ENCODE measurements at regions not wholly inside any gene's neighbourhood (a gene's known extent, or its start where the extent isn't known, plus 50 kb on each side); places are given as distances from the start of the nearest gene placed in this dataset.
A peak's percentile ranks its signal among the peaks of the same experiment; 100 is the strongest.

DNA sequence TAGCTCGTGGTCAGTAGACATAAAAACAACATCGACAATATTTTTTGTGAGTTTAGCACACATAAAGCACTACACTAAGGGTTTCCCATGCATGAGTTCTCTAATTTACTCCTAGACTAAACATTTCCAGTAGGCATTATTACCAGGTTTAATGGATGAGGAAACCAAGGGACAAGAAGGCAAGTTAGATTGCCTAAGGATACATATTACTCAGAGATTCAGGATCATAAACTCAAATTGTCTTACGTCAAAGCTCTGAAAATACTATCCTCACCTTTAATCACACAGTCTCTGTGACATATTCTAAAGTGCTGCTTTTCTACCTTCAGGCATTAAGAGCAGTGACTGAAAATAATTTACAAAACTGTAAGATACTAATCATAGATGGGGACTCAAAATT, 655.3 kb downstream of the SLC16A7 start:
- DNase-seq (ENCODE audit: extremely low read depth, low read depth), result no peak
- H3K4me3 ChIP-seq (replicated peaks; ENCODE audit: low read depth, low read length), result no peak overlapping the region
- TF ChIP-seq, protein P1, sequence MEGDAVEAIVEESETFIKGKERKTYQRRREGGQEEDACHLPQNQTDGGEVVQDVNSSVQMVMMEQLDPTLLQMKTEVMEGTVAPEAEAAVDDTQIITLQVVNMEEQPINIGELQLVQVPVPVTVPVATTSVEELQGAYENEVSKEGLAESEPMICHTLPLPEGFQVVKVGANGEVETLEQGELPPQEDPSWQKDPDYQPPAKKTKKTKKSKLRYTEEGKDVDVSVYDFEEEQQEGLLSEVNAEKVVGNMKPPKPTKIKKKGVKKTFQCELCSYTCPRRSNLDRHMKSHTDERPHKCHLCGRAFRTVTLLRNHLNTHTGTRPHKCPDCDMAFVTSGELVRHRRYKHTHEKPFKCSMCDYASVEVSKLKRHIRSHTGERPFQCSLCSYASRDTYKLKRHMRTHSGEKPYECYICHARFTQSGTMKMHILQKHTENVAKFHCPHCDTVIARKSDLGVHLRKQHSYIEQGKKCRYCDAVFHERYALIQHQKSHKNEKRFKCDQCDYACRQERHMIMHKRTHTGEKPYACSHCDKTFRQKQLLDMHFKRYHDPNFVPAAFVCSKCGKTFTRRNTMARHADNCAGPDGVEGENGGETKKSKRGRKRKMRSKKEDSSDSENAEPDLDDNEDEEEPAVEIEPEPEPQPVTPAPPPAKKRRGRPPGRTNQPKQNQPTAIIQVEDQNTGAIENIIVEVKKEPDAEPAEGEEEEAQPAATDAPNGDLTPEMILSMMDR (IDR thresholded peaks at IDR 0.05; ENCODE audit: low read depth, low read length, missing control alignments), result no peak

DNA sequence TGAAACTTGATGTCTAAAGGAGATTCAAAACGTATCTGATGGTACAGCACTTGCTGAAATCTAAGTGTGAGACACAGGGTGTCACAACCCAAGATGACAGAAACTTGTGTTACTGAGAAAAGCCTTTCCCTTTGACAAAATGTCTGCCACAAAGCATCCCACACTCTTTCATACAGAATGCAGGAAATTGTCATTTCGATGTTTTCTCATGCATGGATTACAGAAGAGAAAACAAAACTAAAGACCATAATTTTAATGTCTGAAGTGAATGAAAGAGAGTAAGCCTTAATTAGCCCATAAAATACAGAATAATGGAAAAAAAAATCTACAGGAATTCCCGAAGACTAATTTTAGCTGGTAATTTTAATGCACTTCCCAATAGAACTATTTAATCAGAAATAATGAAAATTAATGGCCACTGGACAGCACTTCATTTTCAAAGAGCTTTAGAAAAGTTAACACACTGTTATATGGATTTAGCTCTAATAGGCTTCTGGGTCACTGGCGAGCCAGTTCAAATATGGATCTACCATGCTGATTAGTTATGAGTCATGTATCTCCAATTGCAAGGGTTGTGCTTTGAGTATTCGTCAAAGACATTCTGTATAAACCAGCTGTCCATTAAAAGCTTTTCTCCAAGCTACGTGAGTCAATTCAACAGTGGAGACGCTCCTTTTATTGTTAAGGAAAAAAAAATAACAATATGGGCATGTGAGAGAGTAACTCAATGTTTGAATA, 656.7 kb downstream of the SLC16A7 start:
- TF ChIP-seq, protein P1 (IDR thresholded peaks at IDR 0.05; ENCODE audit: low read depth, low read length, missing control alignments), result no peak
- no peak for DNase-seq (ENCODE audit: extremely low read depth, low read depth)
- H3K4me3 ChIP-seq (replicated peaks; ENCODE audit: low read depth, low read length), result no peak overlapping the region

DNA sequence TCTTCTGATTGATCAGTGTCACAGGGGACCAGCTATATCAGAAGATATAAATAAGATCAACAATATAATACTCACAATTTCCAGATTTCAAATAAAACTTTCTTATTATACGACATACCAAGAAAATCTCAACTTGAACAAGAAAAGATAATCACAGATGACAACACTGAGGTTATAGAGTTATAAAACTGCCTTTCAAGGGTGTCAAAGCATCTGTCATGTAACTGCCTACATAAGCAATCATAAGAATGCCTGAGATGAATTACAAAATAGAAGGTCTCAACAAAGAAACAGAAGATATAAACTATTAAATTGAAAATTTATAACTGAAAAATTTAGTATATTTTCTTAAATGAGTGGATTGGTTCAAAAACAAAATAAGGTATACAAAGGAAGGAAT, 659.2 kb downstream of the SLC16A7 start:
- DNase-seq (ENCODE audit: extremely low read depth, low read depth), result no peak
- no peak overlapping the region for H3K4me3 ChIP-seq (replicated peaks; ENCODE audit: low read depth, low read length)
- TF ChIP-seq, protein P1 (IDR thresholded peaks at IDR 0.05; ENCODE audit: low read depth, low read length, missing control alignments), result no peak

DNA sequence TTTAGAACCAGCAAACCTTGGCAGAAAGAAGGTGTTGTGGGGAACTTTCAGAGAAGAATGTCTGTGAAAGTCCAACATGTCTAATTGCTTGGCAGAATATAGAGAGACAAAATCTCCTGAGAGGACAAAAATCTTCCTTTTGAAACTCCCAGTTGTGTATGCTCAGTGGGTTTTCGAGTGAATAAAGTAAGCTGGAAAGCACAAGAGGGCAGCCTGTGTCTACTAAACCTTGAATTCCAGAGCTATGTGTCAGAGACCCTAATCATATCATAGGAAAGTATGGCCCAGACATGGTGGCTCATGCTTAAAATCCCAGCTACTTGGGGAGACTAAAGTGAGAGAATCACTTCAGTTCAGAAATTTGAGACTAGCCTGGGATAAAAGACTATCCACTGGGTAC, 661.2 kb downstream of the SLC16A7 start:
- no peak overlapping the region for H3K4me3 ChIP-seq (replicated peaks; ENCODE audit: low read depth, low read length)
- TF ChIP-seq, protein P1 (IDR thresholded peaks at IDR 0.05; ENCODE audit: low read depth, low read length, missing control alignments), result peak; percentile 22
- peak; percentile 52 for DNase-seq (ENCODE audit: extremely low read depth, low read depth)

DNA sequence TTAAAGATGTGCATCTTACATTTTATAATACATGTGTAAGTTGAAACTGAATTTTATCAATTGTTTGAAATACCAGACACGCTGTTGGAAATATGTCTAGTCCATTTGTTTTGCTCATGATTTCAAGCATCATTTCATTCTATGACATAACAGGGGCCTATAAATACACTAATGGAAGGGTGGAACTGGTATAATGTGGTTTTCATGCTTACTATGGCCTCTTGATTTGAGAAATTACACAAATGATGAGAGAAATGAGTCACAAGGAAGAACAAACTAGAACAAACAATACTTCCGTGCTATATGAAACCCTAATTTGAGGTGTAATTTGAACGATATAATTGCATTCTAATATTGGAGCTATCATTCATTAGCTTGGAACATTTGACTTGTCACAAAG, 663.4 kb downstream of the SLC16A7 start:
- DNase-seq (ENCODE audit: extremely low read depth, low read depth), result no peak
- H3K4me3 ChIP-seq (replicated peaks; ENCODE audit: low read depth, low read length), result no peak overlapping the region
- TF ChIP-seq, protein P1 (IDR thresholded peaks at IDR 0.05; ENCODE audit: low read depth, low read length, missing control alignments), result no peak

DNA sequence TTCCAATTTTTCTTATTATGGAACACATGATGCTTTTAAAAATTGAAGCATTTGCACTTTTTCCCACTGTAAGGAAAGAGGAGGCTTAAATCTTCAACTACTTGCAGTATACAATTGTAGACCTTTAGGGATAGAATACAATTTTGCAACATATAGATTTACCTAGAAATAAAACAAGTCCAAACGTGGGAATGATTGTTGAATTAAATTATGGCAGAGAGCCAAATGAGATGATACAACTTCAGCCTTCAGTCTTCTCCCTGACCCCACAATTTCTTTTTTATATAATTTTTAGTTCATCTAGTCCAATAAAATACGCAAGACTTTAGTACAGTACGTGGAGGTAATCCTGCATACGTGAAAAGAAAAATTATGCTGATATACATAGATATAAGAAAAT, 666.5 kb downstream of the SLC16A7 start:
- TF ChIP-seq, protein P1 (IDR thresholded peaks at IDR 0.05; ENCODE audit: low read depth, low read length, missing control alignments), result no peak
- DNase-seq (ENCODE audit: extremely low read depth, low read depth), result no peak
- no peak overlapping the region for H3K4me3 ChIP-seq (replicated peaks; ENCODE audit: low read depth, low read length)

DNA sequence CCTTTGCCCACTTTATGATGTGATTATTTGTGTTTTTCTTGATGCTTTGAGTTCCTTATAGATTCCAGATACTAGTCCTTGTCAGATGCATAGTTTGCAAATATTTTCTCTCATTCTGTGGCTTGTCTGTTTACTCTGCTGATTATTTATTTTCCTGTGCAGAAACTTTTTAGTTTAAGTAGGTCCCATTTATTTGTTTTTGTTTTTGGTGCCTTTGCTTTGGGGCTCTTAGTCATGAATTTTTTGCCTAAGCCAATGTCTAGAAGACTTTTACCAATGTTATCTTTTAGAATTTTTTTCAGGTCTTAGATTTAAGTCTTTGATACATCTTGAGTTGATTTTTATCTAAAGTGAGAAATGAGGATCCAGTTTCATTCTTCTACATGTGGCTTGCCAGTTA, 667.3 kb downstream of the SLC16A7 start:
- TF ChIP-seq, protein P1 (IDR thresholded peaks at IDR 0.05; ENCODE audit: low read depth, low read length, missing control alignments), result no peak
- DNase-seq (ENCODE audit: extremely low read depth, low read depth), result no peak
- H3K4me3 ChIP-seq (replicated peaks; ENCODE audit: low read depth, low read length), result no peak overlapping the region

All from HFF-Myc (cell line).